Heart left ventricle (tissue), 13 donors: ENCODE measurements at regions not wholly inside any gene's neighbourhood (a gene's known extent, or its start where the extent isn't known, plus 50 kb on each side); places are given as distances from the start of the nearest gene placed in this dataset.

Experiments
- POLR2A ChIP-seq, 2 donors: fragments of 450-650 bp; IDR thresholded peaks; one replicate each; pipeline ENCODE4 v1.6.1; 2017; ENCODE audit warnings: antibody characterized with exemption in 2 of 2, mild to moderate bottlenecking in 2 of 2, moderate library complexity in 2 of 2
- TF ChIP-seq, protein P1 (sequence below), 12 donors: fragments of 200-600 bp; sonication (generic) in 4 of 12; IDR thresholded peaks; one replicate each; pipeline versions ENCODE4 v1.5.0 to v1.8.0; 2018 to 2022; ENCODE audit warnings: antibody characterized with exemption in 12 of 12, mild to moderate bottlenecking in 5 of 12
- donor health status: ischemic (EF 13 %, LVEDD 7.1; RV severe dilation, severe dysfunction).
- donor health status: DM: no; HTN: yes; CAD: no.
- donor health status: DM: no; HTN: no; CAD: no.
- donor health status: ischemic (EF 25% LVEDD 6.9; RV normal size, moderate dysfunction).
- donor health status: ischemic (EF 25% LVEDD 5.7; RV mildly dilated, moderate dysfunction).
- donor health status: ischemic (EF 35%, LVEDD 5.7; RV mildly dilated, moderate dysfunction).
- donor health status: nonischemic (EF 11% LVEDD 7.7; RV severe dilation, severe dysfunction).
- donor health status: DM: yes; HTN: yes; CAD: no.
- donor health status: PGD.
- donor health status: ischemic (EF 29% LVEDD 5.4; RV normal size, mild dysfunction).
- donor health status: nonischemic (EF 23%, LVEDD 6.1; RV moderate dilation, normal function).

DNA sequence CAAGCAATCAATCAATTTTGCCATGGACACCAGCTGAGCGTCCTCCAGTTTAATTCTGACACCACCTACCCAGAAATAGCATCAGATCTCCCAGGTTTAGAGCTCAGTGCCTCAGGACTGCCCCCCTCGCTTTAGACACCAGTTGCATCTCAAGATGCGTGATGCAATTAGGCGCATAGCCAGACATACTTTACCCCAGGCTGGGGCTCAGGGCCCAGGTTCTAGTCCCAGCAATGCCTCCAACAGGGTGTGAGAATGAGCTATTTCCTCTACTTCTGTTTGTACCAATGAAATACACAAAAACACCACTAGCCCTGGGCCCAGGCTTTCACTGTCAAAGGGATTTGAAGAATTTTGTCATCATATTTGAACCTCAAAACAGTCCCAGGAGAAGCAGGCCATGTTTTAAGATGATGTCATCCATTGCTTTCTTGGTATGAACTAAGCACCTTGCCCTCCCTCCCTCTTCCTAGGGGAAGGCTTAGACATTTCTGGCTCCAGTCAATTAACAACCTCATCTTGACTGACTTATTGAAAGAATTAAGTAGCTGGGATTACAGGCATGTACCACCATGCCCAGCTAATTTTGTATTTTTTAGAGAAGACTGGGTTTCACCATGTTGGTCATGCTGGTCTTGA, 61.5 kb upstream of the INCENP start:
- TF ChIP-seq, protein P1, sequence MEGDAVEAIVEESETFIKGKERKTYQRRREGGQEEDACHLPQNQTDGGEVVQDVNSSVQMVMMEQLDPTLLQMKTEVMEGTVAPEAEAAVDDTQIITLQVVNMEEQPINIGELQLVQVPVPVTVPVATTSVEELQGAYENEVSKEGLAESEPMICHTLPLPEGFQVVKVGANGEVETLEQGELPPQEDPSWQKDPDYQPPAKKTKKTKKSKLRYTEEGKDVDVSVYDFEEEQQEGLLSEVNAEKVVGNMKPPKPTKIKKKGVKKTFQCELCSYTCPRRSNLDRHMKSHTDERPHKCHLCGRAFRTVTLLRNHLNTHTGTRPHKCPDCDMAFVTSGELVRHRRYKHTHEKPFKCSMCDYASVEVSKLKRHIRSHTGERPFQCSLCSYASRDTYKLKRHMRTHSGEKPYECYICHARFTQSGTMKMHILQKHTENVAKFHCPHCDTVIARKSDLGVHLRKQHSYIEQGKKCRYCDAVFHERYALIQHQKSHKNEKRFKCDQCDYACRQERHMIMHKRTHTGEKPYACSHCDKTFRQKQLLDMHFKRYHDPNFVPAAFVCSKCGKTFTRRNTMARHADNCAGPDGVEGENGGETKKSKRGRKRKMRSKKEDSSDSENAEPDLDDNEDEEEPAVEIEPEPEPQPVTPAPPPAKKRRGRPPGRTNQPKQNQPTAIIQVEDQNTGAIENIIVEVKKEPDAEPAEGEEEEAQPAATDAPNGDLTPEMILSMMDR (IDR thresholded peaks at IDR 0.05) = no peak
- no peak for TF ChIP-seq POLR2A (IDR thresholded peaks at IDR 0.05)
